GM12878 (cell line): ENCODE measurements at regions not wholly inside any gene's neighbourhood (a gene's known extent, or its start where the extent isn't known, plus 50 kb on each side); places are given as distances from the start of the nearest gene placed in this dataset.

Source experiments
- ATAC-seq: fragments of 200-7000 bp; cut with Tn5 transposase; 3 replicates; pipeline ENCODE4 v1.9.1; 2020; ENCODE audit warnings: mild to moderate bottlenecking, moderate library complexity
- BruUV-seq: library from RNA; stranded (reverse); fragments of 400-500 nt; replicated peaks from 2 replicates; lab custom pipeline; 2021; lab: Mats Ljungman, UMichigan
- CTCF ChIA-PET: fragments of 300-600 bp; sonication (Branson Sonifier 250); formaldehyde crosslinking; extraction: SDS; loops from one replicate; lab custom pipeline; 2021; ENCODE audit warnings: inconsistent platforms; lab: Yijun Ruan, JAX
- POLR2A ChIA-PET: fragments of 350-600 bp; formaldehyde crosslinking; extraction: SDS; loops from one replicate; lab custom pipeline; 2021; ENCODE audit warnings: inconsistent platforms; lab: Charles Lee
- RAD21 ChIA-PET: fragments of 300-600 bp; sonication (Branson Sonifier 250); formaldehyde crosslinking; loops from one replicate; lab custom pipeline; 2023; ENCODE audit warnings: antibody characterized with exemption; ENCODE audit not compliant: unreplicated experiment; lab: Charles Lee
- SMC1A ChIA-PET: fragments of 300-600 bp; sonication (Branson Sonifier 250); formaldehyde crosslinking; loops from one replicate; lab custom pipeline; 2023; ENCODE audit not compliant: unreplicated experiment, uncharacterized antibody; lab: Charles Lee
- DNase-seq: peaks from one replicate; pipeline ENCODE4 v3.0.0-alpha.2; 2011; ENCODE audit warnings: low read depth, low spot score
- FAIRE-seq: peaks from 3 replicates; lab custom pipeline; 2011; peaks lifted over from hg19 to GRCh38; lab: Jason Lieb, UNC
- H2AFZ ChIP-seq: 2 replicates; pipeline ENCODE4 v1.6.0; 2011; ENCODE audit warnings: low read depth, low read length, control low read depth; ENCODE audit not compliant: control insufficient read depth
- H3K27ac ChIP-seq: 2 replicates; pipeline ENCODE4 v1.5.1; 2011; ENCODE audit warnings: control low read depth; ENCODE audit not compliant: control insufficient read depth, insufficient read depth
- H3K27me3 ChIP-seq, 2 experiments: replicated peaks in 1 of 2; 2 replicates each; pipeline versions ENCODE4 v1.6.0 to v1.6.1; 2011; ENCODE audit warnings: low read length in 1 of 2; ENCODE audit not compliant: control insufficient read depth in 2 of 2, insufficient read depth in 2 of 2
- H3K36me3 ChIP-seq, 2 experiments: 2 replicates each; pipeline ENCODE4 v1.5.1; 2011; ENCODE audit warnings: low read length in 1 of 2; ENCODE audit not compliant: control insufficient read depth in 2 of 2, insufficient read depth in 2 of 2
- H3K4me1 ChIP-seq: 2 replicates; pipeline ENCODE4 v1.6.1; 2011; ENCODE audit warnings: mild to moderate bottlenecking, low read length, moderate library complexity, mixed read lengths; ENCODE audit not compliant: control insufficient read depth, insufficient read depth
- H3K4me2 ChIP-seq: 2 replicates; pipeline ENCODE4 v1.6.0; 2011; ENCODE audit warnings: control low read depth; ENCODE audit not compliant: control insufficient read depth, insufficient read depth
- H3K4me3 ChIP-seq: fragments of 200-600 bp; sonication (generic); 2 replicates; pipeline ENCODE4 v1.5.1; 2016
- H3K79me2 ChIP-seq: 2 replicates; pipeline ENCODE4 v1.6.0; 2011; ENCODE audit warnings: low read length; ENCODE audit not compliant: control insufficient read depth, insufficient read depth
- H3K9ac ChIP-seq: 2 replicates; pipeline ENCODE4 v1.8.0; 2011; ENCODE audit warnings: low read length, control low read depth, mixed read lengths; ENCODE audit not compliant: control insufficient read depth, insufficient read depth
- H3K9me3 ChIP-seq: replicated peaks from 3 replicates; pipeline ENCODE4 v1.5.1; 2011; ENCODE audit warnings: mild to moderate bottlenecking, low read length; ENCODE audit not compliant: control insufficient read depth, insufficient read depth
- H4K20me1 ChIP-seq: 2 replicates; pipeline ENCODE4 v1.6.0; 2011; ENCODE audit not compliant: control insufficient read depth, insufficient read depth
- BRCA1 ChIP-seq: IDR thresholded peaks from 2 replicates; pipeline ENCODE4 v1.6.1; 2011; ENCODE audit warnings: low read depth, low read length, improper control_type of control experiment
- CEBPZ ChIP-seq: fragments of 150-350 bp; IDR thresholded peaks from 2 replicates; pipeline ENCODE4 v1.6.1; 2016; ENCODE audit warnings: low read depth, low read length
- CREB1 ChIP-seq: IDR thresholded peaks from 2 replicates; pipeline ENCODE4 v1.6.1; 2012; ENCODE audit warnings: low read depth, mild to moderate bottlenecking, inconsistent platforms
- EP300 ChIP-seq, 2 experiments: fragments of 150-350 bp in 1 of 2; IDR thresholded peaks; 2 replicates each; pipeline ENCODE4 v1.6.1; 2011 to 2012; ENCODE audit warnings: low read depth in 2 of 2, low read length in 2 of 2, borderline replicate concordance in 1 of 2, improper control_type of control experiment in 1 of 2, inconsistent platforms in 1 of 2; ENCODE audit not compliant: control insufficient read depth in 1 of 2
- GATAD2B ChIP-seq: fragments of 450-650 bp; conservative IDR thresholded peaks from 2 replicates; pipeline ENCODE4 v1.6.1; 2017; ENCODE audit warnings: low read depth, mild to moderate bottlenecking, moderate library complexity
- KDM1A ChIP-seq: fragments of 200-600 bp; sonication (generic); IDR thresholded peaks from 2 replicates; pipeline ENCODE4 v1.6.1; 2016; ENCODE audit warnings: borderline replicate concordance
- NFYA ChIP-seq: IDR thresholded peaks from 2 replicates; pipeline ENCODE4 v1.6.1; 2011; ENCODE audit warnings: low read depth, mild to moderate bottlenecking, low read length, improper control_type of control experiment, borderline replicate concordance
- NFYB ChIP-seq: IDR thresholded peaks from 2 replicates; pipeline ENCODE4 v1.6.1; 2011; ENCODE audit warnings: low read depth, mild to moderate bottlenecking, low read length, improper control_type of control experiment, moderate library complexity; ENCODE audit not compliant: insufficient read depth
- POLR2AphosphoS2 ChIP-seq: IDR thresholded peaks from 2 replicates; pipeline ENCODE4 v1.6.1; 2011; ENCODE audit warnings: low read depth, mild to moderate bottlenecking, low read length, improper control_type of control experiment, moderate library complexity
- REST ChIP-seq: IDR thresholded peaks from 2 replicates; pipeline ENCODE4 v1.6.1; 2012; ENCODE audit warnings: mild to moderate bottlenecking, low read depth, low read length
- SREBF1 ChIP-seq: IDR thresholded peaks from 2 replicates; pipeline ENCODE4 v1.6.1; 2012; ENCODE audit warnings: mild to moderate bottlenecking, low read length
- STAT3 ChIP-seq: IDR thresholded peaks from 2 replicates; pipeline ENCODE4 v1.6.1; 2011; ENCODE audit warnings: low read depth, low read length, improper control_type of control experiment
- TCF7 ChIP-seq: IDR thresholded peaks from 2 replicates; pipeline ENCODE4 v1.6.1; 2014; ENCODE audit warnings: antibody characterized with exemption, borderline replicate concordance
- WRNIP1 ChIP-seq: IDR thresholded peaks from 2 replicates; pipeline ENCODE4 v1.6.1; 2011; ENCODE audit warnings: low read depth, low read length, improper control_type of control experiment, borderline replicate concordance
- ZNF687 ChIP-seq: fragments of 450-650 bp; IDR thresholded peaks from 2 replicates; pipeline ENCODE4 v1.6.1; 2017; ENCODE audit warnings: mild to moderate bottlenecking, moderate library complexity
- WGBS: methylation state at CpG from one replicate; pipeline ENCODE4 v1.1.6; 2016; ENCODE audit warnings: low lambda C conversion rate; ENCODE audit not compliant: insufficient replicate concordance, insufficient coverage; ENCODE audit errors: missing lambda C conversion rate; 5-methylcytosine and 5-hydroxymethylcytosine counted together
- in situ Hi-C: fragments of 300-500 bp; cut with MboI; formaldehyde crosslinking; loops from 9 replicates; pipeline ENCODE4 v1.14.3; 2018; ENCODE audit warnings: mixed read lengths
- intact Hi-C: fragments of 100-400 bp; cut with micrococcal nuclease; formaldehyde crosslinking; loops from one replicate; pipeline ENCODE4 v1.14.2; 2022; ENCODE audit not compliant: unreplicated experiment

- no peak overlapping the region for H3K27ac ChIP-seq
- no peaks in the 10 kb centered on the region for H3K36me3 ChIP-seq
- ChIA-PET SMC1A (no interaction called here), CTCF (no interaction called here), RAD21 (no interaction called here), POLR2A (no interaction called here)
- ATAC-seq (no peak), FAIRE-seq (no peak), DNase-seq (no peak)
- H3K9me3 ChIP-seq, result no peaks in the 10 kb centered on the region; the same call in 2 of the 3 replicates
- WGBS, result 3% methylated on average over 2 of the region's 2 CpGs
- no peaks in the 10 kb centered on the region for H4K20me1 ChIP-seq
- H3K4me1 ChIP-seq, result no peaks in the 10 kb centered on the region
- intact Hi-C loops, result no loop called here
- no peaks in the 10 kb centered on the region for H3K27me3 ChIP-seq
- in situ Hi-C loops, result no loop called here
- H3K4me3 ChIP-seq, result no peak overlapping the region
- H3K4me2 ChIP-seq, result no peak overlapping the region
- no TSS peak for BruUV-seq
- no peak overlapping the region for H3K9ac ChIP-seq
- no peak overlapping the region for H2AFZ ChIP-seq
- no peaks in the 10 kb centered on the region for H3K79me2 ChIP-seq
- TF ChIP-seq SREBF1 (no peak), REST (no peak), NFYA (no peak), ZNF687 (no peak), STAT3 (no peak), CEBPZ (no peak), GATAD2B (no peak), POLR2AphosphoS2 (no peak), CREB1 (no peak), KDM1A (no peak), BRCA1 (no peak), EP300 (IDR thresholded peaks at IDR 0.05; ENCODE audit: borderline replicate concordance in 1 of 2, control insufficient read depth in 1 of 2, low read depth in 2 of 2, low read length in 2 of 2) (no peak), WRNIP1 (no peak), NFYB (no peak), TCF7 (no peak)
Observed at GRCh38 chr4:171721937-171722336, 91.3 kb upstream of the GALNTL6 start.
